HL-60 (cell line): ENCODE measurements at regions not wholly inside any gene's neighbourhood (a gene's known extent, or its start where the extent isn't known, plus 50 kb on each side); places are given as distances from the start of the nearest gene placed in this dataset.

Experiments used
- CTCF ChIP-seq: IDR thresholded peaks from one replicate; pipeline ENCODE4 v1.5.1; 2011; ENCODE audit warnings: low read length, control low read depth, inconsistent platforms; ENCODE audit not compliant: insufficient read depth
- REST ChIP-seq: IDR thresholded peaks from 2 replicates; pipeline ENCODE4 v1.6.1; 2012; ENCODE audit warnings: low read depth; ENCODE audit not compliant: insufficient replicate concordance

- TF ChIP-seq CTCF (no peak), REST (no peak)
Measured at GRCh38 chr4:30979402-30979801, 259.2 kb downstream of the PCDH7 start.
